ENCODE measurements at regions not wholly inside any gene's neighbourhood (a gene's known extent, or its start where the extent isn't known, plus 50 kb on each side); places are given as distances from the start of the nearest gene placed in this dataset.
"Not testable (repeated sequence)": the region's sequence is repeated elsewhere in the genome, so short reads cannot be mapped to it uniquely, and the experiment has no call there.

GRCh38 chr16:5158494-5158893 lies 60.9 kb upstream of the EEF2KMT start:
- DNase-seq, result no peak

GRCh38 chr16:5156486-5156885 lies 58.9 kb upstream of the EEF2KMT start:
- not testable (repeated sequence) for DNase-seq

GRCh38 chr16:5154006-5154405 lies 56.4 kb upstream of the EEF2KMT start:
- not testable (repeated sequence) for DNase-seq

DNA sequence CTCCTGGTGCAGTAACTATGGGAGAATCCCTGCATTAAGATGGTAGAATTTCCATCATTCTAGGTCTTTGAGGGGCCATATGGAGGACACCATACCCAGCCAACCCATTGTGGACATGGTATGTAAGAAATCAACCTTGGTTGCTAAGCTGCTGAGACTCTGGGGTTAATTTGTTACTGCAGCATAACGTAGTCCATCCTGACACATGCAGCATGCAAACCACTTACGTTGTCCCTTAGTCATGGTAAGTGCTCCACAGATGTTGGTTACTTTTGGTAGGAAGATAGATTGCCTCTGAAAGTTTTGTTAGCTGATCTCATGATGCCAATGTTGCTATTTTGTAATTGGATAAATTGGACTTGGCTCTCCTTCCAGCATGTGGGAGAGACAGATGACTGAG lies 53.8 kb upstream of the EEF2KMT start:
- DNase-seq, result not testable (repeated sequence)

Measured in CD4-positive, alpha-beta T cell treated with Interleukin-21 for 1 hour (primary cell).